AG09309 (cell line): ENCODE measurements at regions not wholly inside any gene's neighbourhood (a gene's known extent, or its start where the extent isn't known, plus 50 kb on each side); places are given as distances from the start of the nearest gene placed in this dataset.

Experiments
- DNase-seq: peaks from one replicate; pipeline ENCODE4 v3.0.0-alpha.2; 2010; ENCODE audit warnings: low read depth
- H3K4me3 ChIP-seq: 2 replicates; pipeline ENCODE4 v1.5.1; 2011; ENCODE audit warnings: mild to moderate bottlenecking, low read depth, low read length, moderate library complexity; ENCODE audit not compliant: control insufficient read depth
- CTCF ChIP-seq: IDR thresholded peaks from 2 replicates; pipeline ENCODE4 v1.5.1; 2011; ENCODE audit warnings: mild to moderate bottlenecking, low read depth, low read length, inconsistent platforms; ENCODE audit not compliant: insufficient read depth, control insufficient read depth; ENCODE audit errors: missing control alignments

GRCh38 chr9:88326936-88327335 is 61.3 kb upstream of the SPIN1 start:
- no peak overlapping the region for H3K4me3 ChIP-seq
- TF ChIP-seq CTCF, result no peak
- DNase-seq, result no peak

- no peak for DNase-seq
- no peak overlapping the region for H3K4me3 ChIP-seq
- no peak for TF ChIP-seq CTCF
Measured at GRCh38 chr9:88326015-88326414, 62.2 kb upstream of the SPIN1 start.

DNA sequence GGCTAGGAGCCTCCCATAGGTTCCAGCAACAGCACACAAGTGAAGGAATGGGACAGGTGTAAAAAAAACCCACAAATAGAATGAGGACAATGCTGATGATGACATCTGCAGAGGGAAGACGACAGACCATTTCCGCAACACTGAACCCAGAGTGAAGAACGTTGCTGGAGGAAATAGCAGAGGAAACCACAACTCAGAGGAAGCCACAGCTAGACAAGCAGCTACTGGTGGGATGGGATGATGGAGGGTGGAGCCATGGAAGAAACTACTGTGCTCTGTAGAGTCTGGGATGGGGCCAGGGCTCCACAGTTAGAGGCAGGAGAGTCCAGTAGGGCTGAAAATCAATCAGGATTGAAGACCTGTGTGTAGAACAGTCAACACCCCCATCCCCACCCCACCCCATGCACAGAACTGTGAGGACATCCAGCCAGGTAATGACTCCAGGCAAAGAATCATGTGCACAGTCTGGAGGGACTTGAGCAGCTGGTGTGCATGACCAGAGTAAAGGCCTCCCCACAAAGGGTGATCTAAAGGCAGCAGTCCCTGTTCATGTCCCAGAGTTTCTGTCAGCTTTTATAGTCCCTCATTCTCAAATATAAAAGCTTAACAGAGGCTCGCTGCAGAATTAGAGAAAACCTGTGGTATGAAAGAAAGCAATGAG is 65.2 kb upstream of the SPIN1 start:
- TF ChIP-seq CTCF, result no peak
- no peak overlapping the region for H3K4me3 ChIP-seq
- no peak for DNase-seq

- no peak for DNase-seq
- no peak for TF ChIP-seq CTCF
- H3K4me3 ChIP-seq, result no peak overlapping the region
Measured at GRCh38 chr9:88321764-88322163, 66.5 kb upstream of the SPIN1 start.

- no peak for DNase-seq
- H3K4me3 ChIP-seq, result no peak overlapping the region
- no peak for TF ChIP-seq CTCF
Measured at GRCh38 chr9:88320748-88321415, 67.4 kb upstream of the SPIN1 start.

GRCh38 chr9:88319936-88320747 is 68.1 kb upstream of the SPIN1 start:
- DNase-seq, result no peak
- no peak for TF ChIP-seq CTCF
- H3K4me3 ChIP-seq, result no peak overlapping the region
